ENCODE measurements at regions not wholly inside any gene's neighbourhood (a gene's known extent, or its start where the extent isn't known, plus 50 kb on each side); places are given as distances from the start of the nearest gene placed in this dataset.

DNA sequence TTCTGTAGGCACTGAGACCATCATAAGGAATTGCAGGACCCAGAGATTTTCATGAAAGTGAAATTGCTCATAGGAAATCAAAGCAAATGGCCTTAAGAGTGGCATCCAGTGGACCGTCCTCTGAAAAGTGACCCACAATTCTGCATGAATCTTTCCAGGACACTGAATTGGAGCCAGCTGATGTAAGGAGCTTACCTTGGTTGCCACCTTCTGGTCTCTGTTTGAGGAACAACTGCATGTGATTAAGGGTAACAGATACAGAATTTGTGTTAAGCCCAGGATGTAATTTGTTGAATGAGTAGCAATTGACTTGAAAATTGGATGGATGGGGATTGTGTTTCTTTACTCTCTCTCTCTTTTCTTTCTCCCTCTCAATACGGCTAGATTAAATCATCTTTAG, 49.9 kb upstream of the GAS1 start:
- no peak for TF ChIP-seq POLR2A (IDR thresholded peaks at IDR 0.05; ENCODE audit: low read depth, low read length)
- TF ChIP-seq POLR2AphosphoS5 (IDR thresholded peaks at IDR 0.05; ENCODE audit: low read depth, low read length) = no peak

All from GM12892 (cell line).